OCI-LY3 (cell line): ENCODE measurements at regions not wholly inside any gene's neighbourhood (a gene's known extent, or its start where the extent isn't known, plus 50 kb on each side); places are given as distances from the start of the nearest gene placed in this dataset.

Experiments used
- H2AFZ ChIP-seq: fragments of 200-600, 300-600 bp; shearing (Covaris generic); 2 replicates; pipeline ENCODE4 v1.6.0; 2014; ENCODE audit warnings: antibody characterized with exemption, low read depth, low read length
- H3K27ac ChIP-seq: fragments of 200-600, 300-600 bp; sonication (generic); 2 replicates; pipeline ENCODE4 v1.5.1; 2014; ENCODE audit warnings: mild to moderate bottlenecking, low read length, moderate library complexity, mixed read lengths
- H3K27me3 ChIP-seq: fragments of 200-600, 300-600 bp; sonication (generic); 2 replicates; pipeline ENCODE4 v1.6.1; 2014; ENCODE audit warnings: low read depth, low read length, mixed read lengths
- H3K36me3 ChIP-seq: fragments of 200-600, 300-600 bp; sonication (generic); replicated peaks from 2 replicates; pipeline ENCODE3; 2014; ENCODE audit warnings: low read depth, low read length, mixed read lengths
- H3K4me1 ChIP-seq: fragments of 300-600, 200-600 bp; sonication (generic); 2 replicates; pipeline ENCODE4 v1.6.1; 2014; ENCODE audit warnings: low read length, mixed read lengths
- H3K4me2 ChIP-seq: fragments of 200-600, 300-600 bp; sonication (generic); 2 replicates; pipeline ENCODE4 v1.6.1; 2014; ENCODE audit warnings: low read length, mixed read lengths
- H3K4me3 ChIP-seq: fragments of 300-600, 200-600 bp; sonication (generic); 2 replicates; pipeline ENCODE4 v1.5.1; 2014; ENCODE audit warnings: antibody characterized with exemption, mild to moderate bottlenecking, low read length, moderate library complexity
- H3K79me2 ChIP-seq: fragments of 300-600, 200-600 bp; shearing (Covaris generic); 2 replicates; pipeline ENCODE4 v1.6.1; 2014; ENCODE audit warnings: mild to moderate bottlenecking, low read length, mixed read lengths
- H3K9ac ChIP-seq: fragments of 300-600, 200-600 bp; shearing (Covaris generic); 2 replicates; pipeline ENCODE4 v1.6.0; 2014; ENCODE audit warnings: mild to moderate bottlenecking, low read length, moderate library complexity
- H3K9me3 ChIP-seq: fragments of 200-600, 300-600 bp; shearing (Covaris generic); 2 replicates; pipeline ENCODE4 v1.6.1; 2014; ENCODE audit warnings: low read length, mixed read lengths; ENCODE audit not compliant: insufficient read depth
- H4K20me1 ChIP-seq: fragments of 200-600, 300-600 bp; sonication (generic); 2 replicates; pipeline ENCODE4 v1.6.1; 2016; ENCODE audit warnings: low read length, mixed read lengths; ENCODE audit not compliant: insufficient read depth
- CTCF ChIP-seq: fragments of 200-600, 300-600 bp; sonication (generic); IDR thresholded peaks from 2 replicates; pipeline ENCODE4 v1.5.1; 2014; ENCODE audit warnings: antibody characterized with exemption, low read length, low read depth
- EZH2phosphoT487 ChIP-seq: fragments of 200-600 bp; shearing (Covaris generic); IDR thresholded peaks from 2 replicates; pipeline ENCODE4 v1.6.1; 2018; ENCODE audit warnings: antibody characterized with exemption, mixed run types, low read depth

- Histone ChIP-seq H3K36me3 (no peaks in the 10 kb centered on the region), H3K4me3 (no peak overlapping the region), H4K20me1 (no peaks in the 10 kb centered on the region), H3K27me3 (no peaks in the 10 kb centered on the region), H3K9me3 (no peaks in the 10 kb centered on the region), H3K9ac (no peak overlapping the region), H3K79me2 (no peaks in the 10 kb centered on the region), H3K4me1 (peaks cover 38% of the 10 kb centered on the region), H2AFZ (no peak overlapping the region), H3K27ac (no peak overlapping the region), H3K4me2 (no peak overlapping the region)
- TF ChIP-seq CTCF (no peak), EZH2phosphoT487 (no peak)
Measured at GRCh38 chr2:8424997-8425900, 256.6 kb upstream of the ID2 start.

GRCh38 chr2:8426550-8426949, 255.3 kb upstream of the ID2 start:
- Histone ChIP-seq H4K20me1 (no peaks in the 10 kb centered on the region), H3K9ac (no peak overlapping the region), H2AFZ (no peak overlapping the region), H3K79me2 (no peaks in the 10 kb centered on the region), H3K4me1 (peaks cover 25% of the 10 kb centered on the region), H3K9me3 (no peaks in the 10 kb centered on the region), H3K27me3 (no peaks in the 10 kb centered on the region), H3K4me3 (no peak overlapping the region), H3K27ac (no peak overlapping the region), H3K36me3 (no peaks in the 10 kb centered on the region), H3K4me2 (no peak overlapping the region)
- TF ChIP-seq CTCF (no peak), EZH2phosphoT487 (no peak)

GRCh38 chr2:8427211-8427610, 254.6 kb upstream of the ID2 start:
- Histone ChIP-seq H3K36me3 (no peaks in the 10 kb centered on the region), H4K20me1 (no peaks in the 10 kb centered on the region), H3K4me2 (no peak overlapping the region), H3K27ac (no peak overlapping the region), H3K27me3 (no peaks in the 10 kb centered on the region), H3K79me2 (no peaks in the 10 kb centered on the region), H3K9me3 (no peaks in the 10 kb centered on the region), H2AFZ (no peak overlapping the region), H3K9ac (no peak overlapping the region), H3K4me3 (no peak overlapping the region), H3K4me1 (peaks cover 19% of the 10 kb centered on the region)
- TF ChIP-seq EZH2phosphoT487 (no peak), CTCF (no peak)

- Histone ChIP-seq H3K27me3 (no peaks in the 10 kb centered on the region), H3K9ac (no peak overlapping the region), H3K4me1 (peaks cover 36% of the 10 kb centered on the region), H2AFZ (no peak overlapping the region), H3K4me3 (no peak overlapping the region), H3K27ac (no peak overlapping the region), H4K20me1 (no peaks in the 10 kb centered on the region), H3K9me3 (no peaks in the 10 kb centered on the region), H3K36me3 (no peaks in the 10 kb centered on the region), H3K79me2 (no peaks in the 10 kb centered on the region), H3K4me2 (no peak overlapping the region)
- TF ChIP-seq CTCF (peak; percentile 24), EZH2phosphoT487 (no peak)
Measured at GRCh38 chr2:8430628-8431027, 251.2 kb upstream of the ID2 start.
